Stomach (tissue), 4 donors: ENCODE measurements at regions not wholly inside any gene's neighbourhood (a gene's known extent, or its start where the extent isn't known, plus 50 kb on each side); places are given as distances from the start of the nearest gene placed in this dataset.

Source experiments
- CTCF ChIP-seq, 7 experiments: fragments of 450-650 bp in 4 of 7; fragments of 200-600 bp in 3 of 7; sonication (generic) in 3 of 7; IDR thresholded peaks; one replicate each; pipeline ENCODE4 v1.5.1; 2016 to 2019; ENCODE audit warnings: antibody characterized with exemption in 7 of 7, control low read depth in 2 of 7, mild to moderate bottlenecking in 1 of 7
- EP300 ChIP-seq: sonication (generic); formaldehyde crosslinking; IDR thresholded peaks from one replicate; pipeline ENCODE4 v1.6.1; 2017; ENCODE audit warnings: antibody characterized with exemption
- POLR2AphosphoS5 ChIP-seq, 3 donors: sonication (generic); formaldehyde crosslinking; IDR thresholded peaks; one replicate each; pipeline ENCODE4 v1.6.1; 2016; ENCODE audit warnings: antibody characterized with exemption in 3 of 3

GRCh38 chr2:145141981-145142380 is 622.1 kb upstream of the ZEB2 start:
- TF ChIP-seq CTCF (IDR thresholded peaks at IDR 0.05) (no peak), POLR2AphosphoS5 (IDR thresholded peaks at IDR 0.05) (no peak), EP300 (no peak)
